ENCODE measurements at regions not wholly inside any gene's neighbourhood (a gene's known extent, or its start where the extent isn't known, plus 50 kb on each side); places are given as distances from the start of the nearest gene placed in this dataset.

DNA sequence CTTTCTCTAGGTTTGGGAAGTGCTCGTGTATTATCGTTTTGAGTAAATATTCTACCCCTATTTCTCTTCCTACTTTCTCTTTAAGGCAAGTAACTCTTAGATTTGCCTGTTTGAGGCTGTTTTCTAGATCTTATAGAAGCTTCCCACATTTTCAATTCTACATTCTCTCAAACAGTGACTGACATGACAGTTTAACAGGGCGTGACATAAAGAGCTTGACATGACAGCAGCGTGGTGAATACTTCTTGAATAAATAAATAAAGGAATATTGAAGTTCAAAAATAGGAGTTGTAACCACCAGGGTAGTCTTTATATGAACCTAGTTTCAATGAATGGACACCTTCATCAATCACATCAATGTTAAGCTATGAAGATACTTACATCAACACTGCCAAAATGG is 162.0 kb downstream of the TRAM1L1 start:
- TF ChIP-seq, protein P1, sequence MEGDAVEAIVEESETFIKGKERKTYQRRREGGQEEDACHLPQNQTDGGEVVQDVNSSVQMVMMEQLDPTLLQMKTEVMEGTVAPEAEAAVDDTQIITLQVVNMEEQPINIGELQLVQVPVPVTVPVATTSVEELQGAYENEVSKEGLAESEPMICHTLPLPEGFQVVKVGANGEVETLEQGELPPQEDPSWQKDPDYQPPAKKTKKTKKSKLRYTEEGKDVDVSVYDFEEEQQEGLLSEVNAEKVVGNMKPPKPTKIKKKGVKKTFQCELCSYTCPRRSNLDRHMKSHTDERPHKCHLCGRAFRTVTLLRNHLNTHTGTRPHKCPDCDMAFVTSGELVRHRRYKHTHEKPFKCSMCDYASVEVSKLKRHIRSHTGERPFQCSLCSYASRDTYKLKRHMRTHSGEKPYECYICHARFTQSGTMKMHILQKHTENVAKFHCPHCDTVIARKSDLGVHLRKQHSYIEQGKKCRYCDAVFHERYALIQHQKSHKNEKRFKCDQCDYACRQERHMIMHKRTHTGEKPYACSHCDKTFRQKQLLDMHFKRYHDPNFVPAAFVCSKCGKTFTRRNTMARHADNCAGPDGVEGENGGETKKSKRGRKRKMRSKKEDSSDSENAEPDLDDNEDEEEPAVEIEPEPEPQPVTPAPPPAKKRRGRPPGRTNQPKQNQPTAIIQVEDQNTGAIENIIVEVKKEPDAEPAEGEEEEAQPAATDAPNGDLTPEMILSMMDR (IDR thresholded peaks at IDR 0.05), result no peak
- TF ChIP-seq POLR2A (IDR thresholded peaks at IDR 0.05), result no peak
